ENCODE measurements at regions not wholly inside any gene's neighbourhood (a gene's known extent, or its start where the extent isn't known, plus 50 kb on each side); places are given as distances from the start of the nearest gene placed in this dataset.

- no peak for TF ChIP-seq POLR2A (IDR thresholded peaks at IDR 0.05; ENCODE audit: low read depth, low read length)
- no peak for TF ChIP-seq CTCF (conservative IDR thresholded peaks at IDR 0.05; ENCODE audit: low read depth, low read length)
- TF ChIP-seq RCOR1 (IDR thresholded peaks at IDR 0.05; ENCODE audit: insufficient replicate concordance, low read length): no peak
- TF ChIP-seq BHLHE40 (IDR thresholded peaks at IDR 0.05; ENCODE audit: low read depth, low read length): no peak
- no peak for TF ChIP-seq CHD1 (IDR thresholded peaks at IDR 0.05; ENCODE audit: low read depth, low read length)
- TF ChIP-seq SMC3 (IDR thresholded peaks at IDR 0.05; ENCODE audit: low read depth, low read length): no peak
- TF ChIP-seq ELK1 (IDR thresholded peaks at IDR 0.05; ENCODE audit: borderline replicate concordance, low read depth, low read length): no peak
- no peak for TF ChIP-seq RAD21 (IDR thresholded peaks at IDR 0.05; ENCODE audit: low read length)
- TF ChIP-seq MXI1 (IDR thresholded peaks at IDR 0.05; ENCODE audit: borderline replicate concordance, low read depth, low read length): no peak
- no peak for TF ChIP-seq CEBPB (IDR thresholded peaks at IDR 0.05; ENCODE audit: low read depth, low read length)
- TF ChIP-seq USF2 (IDR thresholded peaks at IDR 0.05; ENCODE audit: low read depth, low read length): no peak
- no peak for TF ChIP-seq RFX5 (IDR thresholded peaks at IDR 0.05; ENCODE audit: low read depth, low read length)
- TF ChIP-seq MAFK (IDR thresholded peaks at IDR 0.05; ENCODE audit: low read depth, low read length): no peak
These were observed 152.3 kb upstream of the SPAG17 start for GRCh38 chr1:118337346-118337745.
